ENCODE measurements at regions not wholly inside any gene's neighbourhood (a gene's known extent, or its start where the extent isn't known, plus 50 kb on each side); places are given as distances from the start of the nearest gene placed in this dataset.

- DNase-seq, result no peak
These were observed 94.9 kb upstream of the NSMCE3 start for GRCh38 chr15:29364426-29365078.

- no peak for DNase-seq
These were observed 91.9 kb upstream of the NSMCE3 start for GRCh38 chr15:29361560-29361959.

GRCh38 chr15:29360152-29360551, 90.5 kb upstream of the NSMCE3 start:
- no peak for DNase-seq

GRCh38 chr15:29356786-29357185, 87.2 kb upstream of the NSMCE3 start:
- DNase-seq, result no peak

- DNase-seq, result no peak
These were observed 85.9 kb upstream of the NSMCE3 start for GRCh38 chr15:29355477-29355876.

GRCh38 chr15:29352402-29352801, 82.8 kb upstream of the NSMCE3 start:
- DNase-seq, result no peak

- DNase-seq, result no peak
These were observed 79.6 kb upstream of the NSMCE3 start for GRCh38 chr15:29349196-29349595.

GRCh38 chr15:29348336-29348914, 78.8 kb upstream of the NSMCE3 start:
- peak; percentile 45 for DNase-seq

- no peak for DNase-seq
These were observed 77.4 kb upstream of the NSMCE3 start for GRCh38 chr15:29346998-29347397.

- DNase-seq, result no peak
These were observed 76.2 kb upstream of the NSMCE3 start for GRCh38 chr15:29345549-29346525.

GRCh38 chr15:29344474-29344873, 74.9 kb upstream of the NSMCE3 start:
- no peak for DNase-seq

GRCh38 chr15:29343229-29343628, 73.6 kb upstream of the NSMCE3 start:
- no peak for DNase-seq

GRCh38 chr15:29342201-29342600, 72.6 kb upstream of the NSMCE3 start:
- DNase-seq, result no peak

- peak; percentile 35 for DNase-seq
These were observed 67.7 kb upstream of the NSMCE3 start for GRCh38 chr15:29337156-29337959.

GRCh38 chr15:29334544-29334943, 64.9 kb upstream of the NSMCE3 start:
- no peak for DNase-seq

GRCh38 chr15:29333261-29333660, 63.6 kb upstream of the NSMCE3 start:
- DNase-seq, result no peak

- no peak for DNase-seq
These were observed 62.0 kb upstream of the NSMCE3 start for GRCh38 chr15:29331669-29332068.

GRCh38 chr15:29331071-29331470, 61.4 kb upstream of the NSMCE3 start:
- DNase-seq, result no peak

- DNase-seq, result no peak
These were observed 55.1 kb upstream of the NSMCE3 start for GRCh38 chr15:29324746-29325145.

GRCh38 chr15:29323557-29323956, 53.9 kb upstream of the NSMCE3 start:
- DNase-seq, result no peak

- no peak for DNase-seq
These were observed 52.8 kb upstream of the NSMCE3 start for GRCh38 chr15:29322415-29322814.

- DNase-seq, result no peak
These were observed 50.8 kb upstream of the NSMCE3 start for GRCh38 chr15:29320420-29320819.

All from renal pelvis (tissue), 1 donor.